ENCODE measurements at regions not wholly inside any gene's neighbourhood (a gene's known extent, or its start where the extent isn't known, plus 50 kb on each side); places are given as distances from the start of the nearest gene placed in this dataset.
A peak's percentile ranks its signal among the peaks of the same experiment; 100 is the strongest.

- FAIRE-seq (no peak), ATAC-seq (peak in 3 of 4 donors; percentile 27 to 40 (median 39)), DNase-seq (peak in 2 of 6 donors; percentile 13 to 15)
- peaks cover 11 to 16% (median 16%) of the 10 kb centered on the region in 3 donors for H3K4me1 ChIP-seq
- H3K27ac ChIP-seq: peak overlapping the region in 1 of 4 donors; percentile 17
- no peaks in the 10 kb centered on the region for H3K27me3 ChIP-seq
- no peaks in the 10 kb centered on the region for H3K9me3 ChIP-seq
- WGBS, 2 donors: 41 to 48% methylated on average over 4 of the region's 4 CpGs
- intact Hi-C loops (cut with DNase I): no loop called here
- H3K36me3 ChIP-seq: no peaks in the 10 kb centered on the region
- H3K4me3 ChIP-seq: no peak overlapping the region
- TF ChIP-seq CTCF (IDR thresholded peaks at IDR 0.05): no peak
These were observed 165.3 kb upstream of the PRDX4 start for GRCh38 chrX:23501974-23502373.

GRCh38 chrX:23503835-23504539 is 163.3 kb upstream of the PRDX4 start:
- intact Hi-C loops (cut with DNase I): no loop called here
- no peak for TF ChIP-seq CTCF (IDR thresholded peaks at IDR 0.05)
- WGBS, 2 donors: 10 to 22% methylated on average over 8 of the region's 8 CpGs
- no peaks in the 10 kb centered on the region for H3K36me3 ChIP-seq
- H3K27ac ChIP-seq: peak overlapping the region; percentile 40 to 70 (median 45)
- no peaks in the 10 kb centered on the region for H3K9me3 ChIP-seq
- FAIRE-seq: no peak
- H3K4me3 ChIP-seq: no peak overlapping the region
- peak; percentile 96 to 99 (median 98) for ATAC-seq
- peaks cover 11 to 16% (median 16%) of the 10 kb centered on the region in 3 donors for H3K4me1 ChIP-seq
- peak; percentile 89 to 96 (median 94) for DNase-seq
- no peaks in the 10 kb centered on the region for H3K27me3 ChIP-seq

- no peak for TF ChIP-seq CTCF (IDR thresholded peaks at IDR 0.05)
- Histone ChIP-seq H3K27me3 (no peaks in the 10 kb centered on the region), H3K4me3 (no peak overlapping the region), H3K9me3 (no peaks in the 10 kb centered on the region), H3K27ac (peak overlapping the region; percentile 40 to 70 (median 44)), H3K4me1 (peaks cover 11 to 16% (median 16%) of the 10 kb centered on the region in 3 donors), H3K36me3 (no peaks in the 10 kb centered on the region)
- ATAC-seq (peak in 1 of 4 donors; percentile 16), DNase-seq (no peak), FAIRE-seq (no peak)
- intact Hi-C loops (cut with DNase I): no loop called here
- WGBS, 2 donors: 37 to 64% methylated on average over 6 of the region's 6 CpGs
These were observed 162.8 kb upstream of the PRDX4 start for GRCh38 chrX:23504540-23504884.

GRCh38 chrX:23504895-23505294 is 162.4 kb upstream of the PRDX4 start:
- no peak for DNase-seq
- ATAC-seq: peak in 2 of 4 donors; percentile 9 to 15
- no peak for FAIRE-seq
- Histone ChIP-seq H3K9me3 (no peaks in the 10 kb centered on the region), H3K4me1 (peaks cover 11 to 16% (median 16%) of the 10 kb centered on the region in 3 donors), H3K36me3 (no peaks in the 10 kb centered on the region), H3K27me3 (no peaks in the 10 kb centered on the region), H3K27ac (peak overlapping the region; percentile 40 to 70 (median 44)), H3K4me3 (no peak overlapping the region)
- no peak for TF ChIP-seq CTCF (IDR thresholded peaks at IDR 0.05)
- intact Hi-C loops (cut with DNase I): no loop called here
- WGBS, 2 donors: 56 to 70% methylated on average over 2 of the region's 2 CpGs

Data from pancreas (tissue), 10 donors.